DMS53 treated with DMSO at 0.1 percent for 48 hours (cell line): ENCODE measurements at regions not wholly inside any gene's neighbourhood (a gene's known extent, or its start where the extent isn't known, plus 50 kb on each side); places are given as distances from the start of the nearest gene placed in this dataset.
A peak's percentile ranks its signal among the peaks of the same experiment; 100 is the strongest.

Experiments used
- DNase-seq: peaks from one replicate; lab custom pipeline; 2025; ENCODE audit not compliant: unreplicated experiment; lab: John Stamatoyannopoulos, UW

- no peak for DNase-seq
These were observed 199.4 kb downstream of the CYRIA start for GRCh38 chr2:16466133-16466820.

- DNase-seq, result no peak
These were observed 201.0 kb downstream of the CYRIA start for GRCh38 chr2:16464641-16465040.

DNA sequence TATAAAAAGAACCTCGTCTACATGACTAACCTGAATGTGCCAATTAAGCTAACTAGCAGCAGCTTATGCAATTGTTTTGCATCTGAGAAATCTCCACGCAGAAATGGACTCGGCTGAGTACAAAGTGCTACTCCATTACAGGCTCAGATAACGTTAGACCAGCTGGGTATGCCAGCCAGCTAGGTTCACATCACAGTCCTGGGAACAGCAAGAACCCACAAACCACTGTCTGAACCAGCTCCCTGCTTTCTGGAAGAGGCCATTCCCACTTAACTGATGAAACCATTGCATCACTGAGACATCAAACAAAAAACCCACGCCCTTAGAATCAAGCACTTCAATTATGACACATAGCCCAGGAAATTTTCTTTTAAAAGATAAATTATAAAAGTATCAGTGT lies 202.7 kb downstream of the CYRIA start:
- DNase-seq, result no peak

DNA sequence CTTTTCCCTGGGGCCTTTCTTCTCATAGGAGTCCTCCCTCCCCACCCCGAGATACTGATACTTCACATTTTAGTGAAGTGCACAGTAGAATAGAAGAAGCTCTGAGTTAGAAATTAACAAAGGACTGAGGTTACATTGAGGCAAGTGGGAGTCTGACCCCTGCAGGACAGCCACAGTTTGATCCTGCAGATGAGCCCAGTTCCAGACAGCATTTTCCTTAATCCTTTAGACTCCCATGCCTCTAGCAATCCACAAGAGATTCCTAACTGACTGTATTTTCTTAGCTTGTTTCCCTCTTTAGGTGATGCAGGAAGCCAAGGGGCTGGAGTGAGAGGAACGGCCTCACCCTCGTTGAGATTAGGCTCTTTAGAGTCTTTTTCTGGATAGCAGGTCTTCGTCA lies 204.0 kb downstream of the CYRIA start:
- no peak for DNase-seq

GRCh38 chr2:16459606-16460005 lies 206.0 kb downstream of the CYRIA start:
- DNase-seq, result no peak

- no peak for DNase-seq
These were observed 211.0 kb downstream of the CYRIA start for GRCh38 chr2:16454621-16455020.

DNA sequence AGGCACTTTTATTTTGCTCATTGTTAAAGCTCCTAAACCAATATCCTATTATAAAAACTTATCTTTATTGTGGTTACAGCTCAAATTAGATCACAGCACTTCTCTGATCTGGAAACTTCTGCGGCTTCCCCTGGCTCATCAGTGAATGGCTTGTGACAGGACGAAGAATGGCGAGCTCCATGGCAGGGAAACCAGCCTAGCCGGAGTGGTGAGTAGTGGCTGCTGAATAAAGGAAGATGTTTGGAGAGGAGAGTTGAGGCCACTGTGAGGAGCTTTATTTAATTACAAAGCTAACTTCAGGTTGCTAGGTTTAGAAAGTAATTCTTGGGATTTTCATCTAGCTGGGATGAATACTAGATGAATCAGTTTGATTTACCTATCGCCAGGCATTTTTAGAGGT lies 213.5 kb downstream of the CYRIA start:
- no peak for DNase-seq

- DNase-seq, result no peak
These were observed 218.9 kb downstream of the CYRIA start for GRCh38 chr2:16446706-16447105.

DNA sequence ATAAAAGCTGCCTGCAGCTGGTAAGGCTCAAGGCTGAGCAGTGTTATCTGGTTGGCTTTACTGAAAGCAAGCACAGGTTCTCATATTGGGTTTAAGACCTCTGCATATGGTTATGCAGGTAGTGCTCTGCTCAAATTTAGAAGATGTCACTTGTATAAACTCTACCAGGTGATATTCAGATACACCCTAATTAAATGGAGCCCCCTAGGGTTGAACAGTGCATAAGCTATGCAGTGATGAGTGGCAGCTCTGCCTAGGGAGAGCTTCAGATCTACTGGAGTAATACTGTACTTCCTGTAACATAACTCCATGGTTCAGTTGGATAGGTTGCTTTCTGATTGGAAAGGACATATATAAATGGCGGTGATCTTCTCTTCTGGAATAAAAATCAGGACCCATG lies 222.7 kb downstream of the CYRIA start:
- no peak for DNase-seq

- DNase-seq, result no peak
These were observed 224.2 kb downstream of the CYRIA start for GRCh38 chr2:16441431-16441830.

GRCh38 chr2:16440898-16441297 lies 224.7 kb downstream of the CYRIA start:
- no peak for DNase-seq

GRCh38 chr2:16438613-16439321 lies 226.9 kb downstream of the CYRIA start:
- DNase-seq, result no peak

DNA sequence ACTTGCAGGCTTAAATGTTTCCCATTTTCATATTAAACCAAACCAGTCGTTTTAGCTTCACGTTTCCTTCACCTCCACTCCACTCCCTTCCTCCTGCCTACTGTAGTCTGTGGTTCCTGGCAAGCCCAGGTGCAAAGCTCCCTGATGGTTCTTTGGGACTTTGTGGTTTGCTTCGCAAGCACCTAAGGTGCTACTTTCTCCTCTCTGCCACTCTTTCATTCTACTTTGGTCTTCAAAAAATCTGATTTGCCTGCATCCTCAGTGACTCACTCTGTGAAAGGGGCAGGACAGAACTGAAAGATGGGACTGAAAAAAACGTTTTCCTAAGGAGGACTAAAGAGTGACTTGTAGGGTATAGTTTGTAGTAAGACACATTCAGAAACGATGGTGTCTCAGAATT lies 228.4 kb downstream of the CYRIA start:
- DNase-seq, result no peak

DNA sequence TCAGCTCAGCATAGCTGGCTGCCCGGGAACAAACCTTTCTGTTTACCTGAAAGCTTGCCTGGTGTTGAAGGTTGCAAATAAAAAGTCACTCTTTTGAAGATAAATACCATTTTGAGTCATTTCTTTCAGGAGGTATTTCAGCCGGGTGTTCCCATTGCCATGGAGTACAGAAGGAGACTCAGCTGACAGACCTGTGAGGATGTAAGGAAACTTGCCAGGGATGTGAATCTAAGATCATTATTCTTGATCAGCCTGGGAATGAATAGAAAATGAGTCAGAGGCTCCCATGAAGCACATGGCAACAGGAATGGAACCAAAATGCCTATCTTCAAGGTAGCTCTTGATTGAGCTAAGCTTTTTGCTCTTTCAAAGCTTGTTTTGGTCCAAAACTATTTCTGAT lies 231.2 kb downstream of the CYRIA start:
- no peak for DNase-seq

DNA sequence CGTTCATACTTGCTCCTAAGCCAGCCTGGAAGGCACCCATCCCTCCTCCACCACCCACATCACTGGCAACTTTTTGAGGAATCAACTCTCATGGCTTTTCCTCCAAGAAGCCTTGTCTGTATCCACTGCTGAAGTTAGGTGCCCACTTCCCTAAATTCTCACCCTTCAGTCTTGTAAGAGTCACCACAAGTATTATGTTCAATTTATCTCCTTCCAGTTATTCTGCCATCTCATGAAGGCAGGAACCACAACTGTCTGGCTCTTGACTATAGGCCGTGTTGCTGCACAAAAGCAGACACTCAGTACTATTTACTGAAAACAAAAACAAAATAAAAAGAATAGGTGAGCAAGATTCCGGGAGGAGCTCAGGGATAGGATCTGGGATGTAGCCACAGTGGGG lies 234.8 kb downstream of the CYRIA start:
- no peak for DNase-seq

DNA sequence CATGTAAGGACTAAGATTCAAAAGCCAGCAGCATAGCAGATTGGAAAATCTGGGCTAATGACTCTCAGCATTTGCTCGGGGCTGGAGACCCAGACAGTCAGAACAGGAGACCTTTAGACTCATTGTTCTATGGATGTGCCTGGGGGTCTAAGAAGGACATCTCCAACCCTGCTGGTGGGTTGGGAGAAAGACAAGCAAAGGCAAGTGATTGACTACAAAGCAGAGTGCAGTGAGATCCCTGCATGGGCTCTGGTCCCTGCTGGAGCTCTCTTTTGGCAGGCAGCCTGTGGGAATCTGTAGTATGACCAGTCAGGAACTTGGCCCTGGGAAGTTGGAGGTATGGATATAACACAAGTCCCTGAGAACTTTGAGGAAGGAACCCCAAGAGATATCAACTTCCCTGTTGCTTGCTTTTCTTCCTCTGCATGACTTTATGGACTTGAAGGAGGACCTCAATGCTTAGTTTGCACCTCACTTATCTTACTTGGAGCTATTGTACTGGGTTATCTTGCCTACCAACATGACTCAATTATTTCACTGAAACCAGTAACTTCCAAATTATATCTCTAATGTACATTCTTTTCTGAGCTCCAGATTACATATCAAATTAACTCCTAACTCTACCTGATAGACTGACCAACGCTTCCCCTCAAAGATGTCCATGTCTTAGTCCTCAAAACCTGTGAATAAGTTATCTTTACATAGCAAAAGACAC lies 236.0 kb downstream of the CYRIA start:
- DNase-seq, result no peak

DNA sequence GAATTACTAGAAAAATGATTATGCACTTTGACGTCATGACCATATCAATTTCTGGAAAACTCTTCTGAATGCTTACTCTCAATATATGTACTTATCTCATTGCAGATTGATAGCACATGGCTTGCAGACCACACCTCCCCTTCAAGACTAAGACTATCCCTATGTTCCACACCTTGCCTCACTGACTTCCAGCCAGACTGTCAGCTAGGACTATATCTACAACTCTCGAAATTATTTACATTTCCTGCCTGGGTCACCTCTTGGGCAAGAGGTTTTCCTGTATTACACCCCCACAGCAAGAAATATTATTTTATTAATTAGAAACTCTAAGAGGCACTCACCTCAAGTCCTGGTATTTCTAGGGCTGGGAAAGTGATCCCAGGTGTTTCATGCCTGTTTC lies 236.6 kb downstream of the CYRIA start:
- DNase-seq, result no peak

DNA sequence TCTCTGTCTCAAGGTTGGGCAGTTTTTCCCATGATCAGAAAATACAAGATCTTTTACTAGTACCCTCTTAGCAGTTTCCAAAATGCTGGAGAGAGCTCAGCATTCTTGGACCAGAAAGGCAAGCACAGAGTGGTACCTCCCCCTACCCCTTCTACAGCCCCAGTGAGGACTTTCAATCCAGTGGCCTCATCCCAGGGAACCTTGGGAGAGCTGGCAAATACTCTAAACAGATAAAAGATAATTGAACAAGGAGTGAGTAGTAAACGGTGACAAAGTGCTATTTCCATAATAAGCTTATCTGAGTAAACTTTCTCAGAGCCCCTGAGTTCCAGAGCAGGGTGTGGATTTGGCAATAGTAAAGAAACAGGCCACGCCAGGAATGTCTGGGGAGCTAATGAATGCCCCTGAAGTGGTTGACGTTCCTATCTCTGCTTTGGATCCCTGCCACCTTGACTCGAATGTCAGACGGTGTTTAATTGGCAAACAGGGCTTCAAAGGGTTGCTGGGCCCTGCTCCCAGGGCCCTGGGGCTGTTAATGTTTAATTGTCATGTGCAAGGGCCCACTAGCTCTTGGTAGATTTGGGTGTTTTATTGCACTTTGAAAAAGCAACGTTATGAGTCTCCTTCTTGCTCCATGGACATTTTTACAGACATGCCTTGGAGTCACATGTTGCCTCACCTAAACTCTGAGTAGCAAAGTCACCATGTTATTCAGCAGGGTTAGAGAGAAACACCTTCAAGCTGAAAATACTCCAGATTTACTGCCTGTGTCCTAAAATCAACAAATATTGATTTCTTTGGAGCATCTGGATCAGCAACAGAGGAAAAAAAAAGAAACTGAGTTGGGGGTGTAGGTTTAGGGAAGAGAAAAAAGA lies 239.9 kb downstream of the CYRIA start:
- peak; percentile 58 for DNase-seq

GRCh38 chr2:16420421-16420820 lies 245.2 kb downstream of the CYRIA start:
- DNase-seq, result no peak

DNA sequence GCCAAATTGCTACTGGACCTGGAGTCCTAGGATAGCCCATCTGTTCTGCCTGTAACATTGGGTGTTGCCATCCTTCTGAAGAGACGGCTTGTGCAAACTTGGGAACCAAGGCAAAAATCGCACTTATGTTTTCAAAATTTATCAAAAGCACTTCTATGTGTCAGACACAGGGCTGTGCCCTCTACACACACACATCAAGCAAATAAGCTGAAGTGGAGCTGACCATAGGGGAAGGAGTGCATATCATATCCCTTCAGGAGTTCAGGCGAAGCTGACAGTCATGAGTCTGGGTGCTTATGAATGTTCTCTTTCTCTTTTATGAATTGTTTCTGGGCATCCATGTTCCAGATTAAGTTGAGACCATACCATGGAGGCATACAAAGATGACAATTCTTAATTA lies 247.9 kb downstream of the CYRIA start:
- DNase-seq, result no peak

- DNase-seq, result no peak
These were observed 249.0 kb downstream of the CYRIA start for GRCh38 chr2:16416651-16417050.
